HEK293T (cell line): ENCODE measurements at regions not wholly inside any gene's neighbourhood (a gene's known extent, or its start where the extent isn't known, plus 50 kb on each side); places are given as distances from the start of the nearest gene placed in this dataset.

Experiments used
- NFRKB ChIP-seq: fragments of 450-650 bp; IDR thresholded peaks from 2 replicates; pipeline ENCODE4 v1.6.1; 2016; ENCODE audit warnings: mild to moderate bottlenecking, moderate library complexity
- SUZ12 ChIP-seq: fragments of 450-650 bp; IDR thresholded peaks from 2 replicates; pipeline ENCODE4 v1.6.1; 2016; ENCODE audit warnings: mild to moderate bottlenecking

- TF ChIP-seq SUZ12 (no peak), NFRKB (no peak)
These were observed 150.7 kb upstream of the RASA1 start for GRCh38 chr5:87116825-87117512.
